ENCODE measurements at regions not wholly inside any gene's neighbourhood (a gene's known extent, or its start where the extent isn't known, plus 50 kb on each side); places are given as distances from the start of the nearest gene placed in this dataset.
A peak's percentile ranks its signal among the peaks of the same experiment; 100 is the strongest.

DNA sequence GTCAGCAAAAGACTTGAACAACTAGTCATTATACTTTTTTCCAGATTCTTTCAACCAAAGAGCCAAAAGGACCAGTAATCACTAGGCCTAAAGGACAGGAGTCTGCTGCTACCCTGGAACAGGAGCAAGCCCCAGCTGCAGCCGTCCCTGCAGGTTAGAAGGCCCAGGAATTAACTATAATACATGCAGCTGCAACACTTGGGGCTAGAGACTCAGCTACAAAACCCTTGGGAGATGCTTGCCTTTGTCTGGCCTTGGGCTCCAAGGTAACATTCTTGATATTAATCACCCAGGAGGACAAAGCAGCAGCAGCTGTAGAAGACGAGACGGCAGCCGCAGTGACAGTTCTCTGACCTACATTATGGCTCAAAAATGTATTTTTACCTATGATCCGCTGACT is 841.2 kb upstream of the ADGRL4 start:
- DNase-seq (no peak), ATAC-seq (peak in 1 of 2 donors; percentile 76)
- intact Hi-C loops (cut with DNase I) = no loop called here

DNA sequence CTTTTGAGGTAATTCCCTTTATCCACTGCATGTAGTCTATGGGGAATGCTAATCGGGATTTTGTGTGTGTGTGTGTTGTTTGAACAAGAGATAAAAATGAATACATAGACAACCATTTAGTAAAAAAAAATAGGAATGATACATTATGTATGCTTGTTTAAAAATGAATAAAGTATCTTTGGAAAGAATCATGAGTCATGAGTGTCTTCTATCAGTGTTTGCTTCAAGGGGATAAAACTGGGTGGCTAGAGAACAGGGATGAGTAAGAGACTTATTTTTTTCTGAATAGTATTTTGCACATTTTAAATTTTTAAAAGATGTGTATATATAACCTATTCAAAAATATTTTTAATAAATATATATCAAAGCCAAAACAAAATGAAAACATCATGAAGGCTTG is 839.4 kb upstream of the ADGRL4 start:
- ATAC-seq (no peak), DNase-seq (no peak)
- intact Hi-C loops (cut with DNase I) = no loop called here

DNA sequence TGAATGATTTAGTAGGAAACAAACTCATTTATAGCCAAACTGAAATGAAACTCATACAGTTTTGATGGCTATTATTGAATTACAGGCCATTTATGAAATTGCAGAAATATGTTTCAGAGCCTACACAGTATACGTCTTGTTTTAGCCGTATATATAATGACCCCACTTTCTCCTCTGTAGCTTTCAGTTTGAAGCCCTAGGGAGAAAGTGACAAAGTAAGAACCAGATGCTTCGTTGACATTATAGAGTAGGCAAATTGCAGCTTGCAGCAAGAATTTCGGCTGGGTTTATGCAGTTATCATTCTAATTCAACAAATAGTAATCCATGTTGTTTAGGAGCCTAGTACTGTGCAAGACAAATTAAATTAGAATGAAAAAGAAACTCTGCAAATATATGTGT is 836.3 kb upstream of the ADGRL4 start:
- ATAC-seq = no peak
- DNase-seq = no peak
- intact Hi-C loops (cut with DNase I) = no loop called here

DNA sequence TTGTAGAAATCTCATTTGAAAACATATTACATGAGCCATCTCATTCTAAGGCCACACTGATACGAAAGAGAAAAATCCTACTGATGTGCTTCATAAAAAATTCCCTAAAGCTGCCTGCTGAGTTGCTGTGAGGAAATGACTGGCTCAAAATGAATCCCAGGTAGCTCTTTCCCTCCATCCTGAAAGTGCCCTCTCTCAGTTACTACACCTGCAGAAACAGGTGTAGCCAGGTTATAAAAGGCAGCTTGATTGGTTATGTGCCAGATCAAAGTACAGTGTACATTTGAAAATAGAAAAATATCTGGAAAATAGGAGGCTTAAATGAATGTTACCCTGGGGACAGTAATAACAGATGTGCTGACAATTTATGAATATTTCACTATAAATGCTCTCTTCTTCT is 833.4 kb upstream of the ADGRL4 start:
- ATAC-seq (no peak), DNase-seq (no peak)
- intact Hi-C loops (cut with DNase I) = no loop called here

DNA sequence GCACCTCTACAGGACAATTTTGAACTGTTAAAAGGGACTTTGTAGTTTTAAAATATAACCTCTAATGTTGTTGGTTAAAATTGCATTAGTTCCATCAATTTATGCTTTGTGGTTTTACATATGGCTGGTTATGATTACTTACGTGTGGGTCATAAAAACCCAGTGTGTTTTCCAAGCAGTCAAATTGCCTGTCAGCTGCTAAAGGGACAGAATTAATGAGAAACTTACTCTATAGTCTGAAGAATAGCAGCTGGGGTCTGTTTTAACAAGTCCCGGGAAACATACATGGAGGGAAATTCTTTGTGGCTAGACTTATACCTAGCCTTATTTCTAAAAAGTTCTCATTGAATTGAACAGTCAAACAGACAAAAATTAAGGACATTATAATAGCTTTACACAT is 820.9 kb upstream of the ADGRL4 start:
- intact Hi-C loops (cut with DNase I) = no loop called here
- no peak for ATAC-seq

DNA sequence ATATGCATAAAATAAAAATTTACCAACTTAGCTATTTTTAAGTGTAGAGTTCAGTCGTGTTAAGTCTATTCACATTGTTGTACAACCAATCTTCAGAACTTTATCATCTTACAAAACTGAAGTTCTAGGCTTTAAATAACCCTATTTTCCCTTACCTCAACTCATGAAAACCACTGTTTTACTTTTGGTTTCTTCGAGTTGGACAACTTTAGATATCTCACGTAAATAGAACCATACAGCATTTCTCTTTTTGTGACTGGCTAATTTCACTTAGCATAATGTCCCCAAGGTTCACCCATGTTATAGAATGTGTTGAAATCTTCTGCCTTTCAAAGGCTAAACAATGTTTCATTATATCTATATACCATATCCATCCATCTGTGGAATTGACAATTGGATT is 819.0 kb upstream of the ADGRL4 start:
- DNase-seq (no peak), ATAC-seq (no peak)
- intact Hi-C loops (cut with DNase I) = no loop called here

More for the DNA sequence above, 820.9 kb upstream of the ADGRL4 start:
- no peak for DNase-seq

DNA sequence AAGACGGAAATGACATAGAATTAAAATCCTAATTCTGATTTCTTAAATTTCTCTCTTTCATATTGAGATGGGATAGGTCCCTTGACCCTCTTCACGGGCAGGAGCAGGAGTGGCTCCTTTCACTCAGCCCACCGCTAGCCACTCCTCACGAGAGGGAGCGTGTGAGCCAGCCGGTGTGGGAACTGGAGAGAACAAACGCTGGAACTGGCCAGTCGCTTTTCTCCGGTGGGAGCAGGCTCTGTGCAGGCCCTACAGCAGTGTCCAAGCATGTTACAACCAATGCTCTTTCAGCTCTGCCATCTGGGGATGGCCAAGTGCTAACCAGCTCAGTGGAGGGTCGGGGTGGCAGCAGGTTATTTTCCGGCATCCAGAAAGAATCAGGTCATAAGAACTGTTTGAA is 815.5 kb upstream of the ADGRL4 start:
- ATAC-seq (no peak), DNase-seq (no peak)
- intact Hi-C loops (cut with DNase I) = no loop called here

DNA sequence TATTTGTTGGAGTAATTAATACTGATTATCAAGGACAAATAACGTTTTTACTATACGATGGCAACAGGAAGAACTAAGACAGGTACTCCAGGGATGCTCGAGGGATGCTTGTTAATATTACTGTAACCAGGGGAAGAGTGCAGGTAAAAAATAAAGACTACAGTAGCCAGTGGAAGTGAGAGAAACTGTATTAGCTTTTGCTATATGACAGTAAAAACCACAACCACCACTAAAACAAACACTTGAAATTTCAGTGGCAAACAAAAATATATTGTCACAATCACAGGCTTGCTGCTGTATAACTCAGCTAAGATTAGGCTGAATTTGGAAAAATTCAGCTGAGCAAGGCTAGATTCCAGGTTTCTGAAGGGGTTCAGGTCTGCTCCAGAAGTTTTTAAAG is 812.6 kb upstream of the ADGRL4 start:
- no peak for ATAC-seq
- DNase-seq = no peak
- intact Hi-C loops (cut with DNase I) = no loop called here

DNA sequence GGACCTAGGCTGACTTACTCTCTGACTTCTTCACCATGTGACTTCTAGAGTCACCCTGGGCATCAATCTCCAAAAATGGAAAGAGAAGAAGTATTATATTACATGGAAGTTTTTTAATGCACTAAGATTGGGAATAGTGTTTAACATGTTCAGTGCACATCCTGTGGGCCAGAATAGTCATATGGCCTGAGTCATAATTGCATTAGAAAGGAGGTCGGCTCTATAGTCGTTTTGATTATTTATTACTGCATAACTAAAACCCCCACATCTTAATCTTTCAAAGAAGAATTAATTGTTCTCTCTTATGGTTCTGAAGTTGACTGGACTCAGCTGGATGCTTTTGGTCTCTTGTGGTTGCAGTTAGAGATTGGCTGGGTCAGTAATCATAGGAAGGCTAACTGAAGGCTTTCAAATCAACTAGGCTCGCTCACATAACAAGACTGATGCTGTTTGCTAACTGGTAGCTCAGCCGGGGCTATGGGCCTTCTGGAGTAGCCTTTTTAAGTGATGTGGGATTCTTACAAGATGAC is 810.6 kb upstream of the ADGRL4 start:
- no peak for ATAC-seq
- no peak for DNase-seq
- intact Hi-C loops (cut with DNase I) = no loop called here

DNA sequence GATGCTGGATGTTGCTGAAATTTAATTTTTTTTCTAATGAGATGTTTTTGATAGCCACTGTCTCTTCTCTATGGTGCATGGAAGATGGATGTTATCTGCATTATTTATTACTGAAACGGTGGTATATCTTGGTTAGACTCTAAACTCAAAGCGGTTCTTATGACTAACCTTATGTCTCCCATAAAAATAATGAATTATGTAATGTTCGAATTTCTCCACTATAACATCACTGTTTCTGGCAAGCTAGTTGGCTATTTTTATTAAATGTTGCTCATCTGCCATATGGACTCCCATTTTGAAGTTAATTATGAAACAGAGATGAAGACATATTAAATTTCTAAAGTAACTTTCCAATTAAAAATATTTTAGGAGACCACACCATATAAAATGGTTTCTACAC is 808.6 kb upstream of the ADGRL4 start:
- intact Hi-C loops (cut with DNase I) = no loop called here
- no peak for ATAC-seq
- no peak for DNase-seq

DNA sequence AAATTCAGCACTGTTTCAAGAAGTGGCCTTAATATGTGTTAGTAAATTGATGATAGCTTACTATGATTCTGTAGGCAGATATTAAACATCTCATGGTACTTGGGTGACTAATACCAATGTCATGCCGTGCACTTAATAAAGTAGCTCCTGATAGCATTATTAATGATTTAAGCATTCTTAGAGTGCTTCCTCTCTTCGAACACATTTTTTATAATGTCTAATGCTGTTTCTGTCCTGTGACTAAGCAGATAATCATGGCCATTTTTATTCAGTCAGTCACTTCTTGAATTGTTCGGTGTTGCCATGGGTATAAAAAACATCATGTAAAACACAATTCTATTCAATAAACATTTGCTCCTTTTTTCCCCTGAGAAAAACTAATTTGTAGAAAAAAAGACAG is 804.6 kb upstream of the ADGRL4 start:
- ATAC-seq (no peak), DNase-seq (no peak)
- intact Hi-C loops (cut with DNase I) = no loop called here

DNA sequence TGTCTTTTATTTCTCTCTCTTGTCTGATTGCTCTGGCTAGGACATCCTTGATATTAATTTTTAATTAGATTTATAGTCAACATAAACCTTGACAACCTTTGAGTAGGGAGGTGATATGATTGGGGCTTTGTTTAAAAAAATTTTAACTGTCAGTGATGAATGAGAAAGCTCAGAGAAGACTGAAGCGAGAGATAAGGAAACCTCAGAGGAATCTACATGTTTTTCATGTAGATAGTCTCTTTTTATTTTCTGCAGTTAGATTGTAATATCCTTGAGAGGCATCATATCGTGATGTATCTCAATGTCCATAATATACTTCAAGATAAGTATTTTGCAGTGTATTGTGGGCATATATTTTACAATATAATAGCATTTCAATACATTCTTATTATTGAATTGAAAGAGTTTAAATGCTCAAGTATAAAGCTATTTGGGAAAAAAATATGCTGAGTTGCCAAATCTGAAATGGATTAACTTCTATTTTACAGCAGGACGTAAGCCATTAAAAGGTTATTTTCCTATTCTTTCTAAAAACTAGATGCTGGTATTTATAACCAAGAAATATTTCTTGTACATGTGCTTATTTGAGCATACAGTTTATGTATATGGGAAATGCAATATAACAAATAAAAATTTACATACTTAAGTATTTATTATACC is 802.4 kb upstream of the ADGRL4 start:
- intact Hi-C loops (cut with DNase I) = no loop called here
- ATAC-seq = no peak
- DNase-seq = no peak

DNA sequence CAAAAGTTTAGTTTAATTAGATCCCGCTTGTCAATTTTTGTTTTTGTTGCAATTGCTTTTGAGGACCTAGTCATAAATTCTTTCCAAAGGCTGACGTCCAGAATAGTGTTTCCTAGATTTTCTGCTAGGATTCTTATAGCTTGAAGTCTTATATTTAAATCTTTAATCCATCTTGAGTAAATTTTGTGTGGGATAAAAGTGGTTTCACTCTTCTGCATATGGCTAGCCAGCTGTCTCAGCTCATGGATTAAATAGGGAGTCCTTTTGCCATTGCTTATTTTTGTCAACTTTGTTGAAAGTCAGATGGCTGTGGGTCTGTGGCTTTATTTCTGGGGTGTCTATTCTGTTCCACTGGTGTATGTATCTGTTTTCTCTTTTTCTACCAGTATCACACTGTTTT is 801.3 kb upstream of the ADGRL4 start:
- DNase-seq (no peak), ATAC-seq (no peak)
- intact Hi-C loops (cut with DNase I) = no loop called here

DNA sequence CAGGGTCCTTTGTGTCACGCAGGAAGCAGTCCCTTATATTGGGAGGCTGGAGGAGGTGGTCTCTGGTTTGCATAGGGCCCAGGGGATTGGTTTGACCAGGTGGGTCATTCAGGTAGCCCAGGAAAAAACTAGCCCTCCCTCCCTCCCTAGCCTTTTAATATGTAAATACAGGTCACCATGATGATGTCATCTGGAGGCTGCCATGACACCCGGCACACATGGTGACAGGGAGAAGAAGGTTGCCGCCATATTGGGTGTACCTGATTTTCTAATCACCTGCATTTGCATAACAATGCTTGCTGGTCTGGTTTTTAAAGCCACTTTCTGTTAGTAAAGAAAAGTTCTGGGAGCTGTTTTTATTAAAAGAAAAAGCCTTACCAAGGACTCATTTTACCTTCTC is 791.0 kb upstream of the ADGRL4 start:
- no peak for ATAC-seq
- intact Hi-C loops (cut with DNase I) = no loop called here
- no peak for DNase-seq

DNA sequence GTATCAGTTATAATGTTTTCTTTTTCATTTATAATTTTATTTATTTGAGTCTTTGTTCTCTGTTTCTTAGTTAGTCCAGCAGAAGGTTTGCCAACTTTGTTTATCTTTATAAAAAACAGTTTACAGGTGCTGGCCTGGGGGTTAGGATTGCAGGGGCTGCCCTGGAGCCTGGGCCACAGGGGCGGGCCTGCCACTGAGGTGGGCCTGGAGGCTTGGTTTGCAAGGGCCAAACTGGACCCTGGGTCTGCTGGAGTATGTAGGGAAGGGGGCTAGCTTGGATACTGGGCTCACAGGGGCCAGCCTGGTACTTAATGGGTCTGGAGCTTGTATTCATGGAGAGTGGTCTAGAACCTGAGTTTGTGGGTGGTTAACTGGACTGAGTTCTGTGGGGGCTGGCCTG is 789.9 kb upstream of the ADGRL4 start:
- ATAC-seq (no peak), DNase-seq (no peak)
- intact Hi-C loops (cut with DNase I) = no loop called here

DNA sequence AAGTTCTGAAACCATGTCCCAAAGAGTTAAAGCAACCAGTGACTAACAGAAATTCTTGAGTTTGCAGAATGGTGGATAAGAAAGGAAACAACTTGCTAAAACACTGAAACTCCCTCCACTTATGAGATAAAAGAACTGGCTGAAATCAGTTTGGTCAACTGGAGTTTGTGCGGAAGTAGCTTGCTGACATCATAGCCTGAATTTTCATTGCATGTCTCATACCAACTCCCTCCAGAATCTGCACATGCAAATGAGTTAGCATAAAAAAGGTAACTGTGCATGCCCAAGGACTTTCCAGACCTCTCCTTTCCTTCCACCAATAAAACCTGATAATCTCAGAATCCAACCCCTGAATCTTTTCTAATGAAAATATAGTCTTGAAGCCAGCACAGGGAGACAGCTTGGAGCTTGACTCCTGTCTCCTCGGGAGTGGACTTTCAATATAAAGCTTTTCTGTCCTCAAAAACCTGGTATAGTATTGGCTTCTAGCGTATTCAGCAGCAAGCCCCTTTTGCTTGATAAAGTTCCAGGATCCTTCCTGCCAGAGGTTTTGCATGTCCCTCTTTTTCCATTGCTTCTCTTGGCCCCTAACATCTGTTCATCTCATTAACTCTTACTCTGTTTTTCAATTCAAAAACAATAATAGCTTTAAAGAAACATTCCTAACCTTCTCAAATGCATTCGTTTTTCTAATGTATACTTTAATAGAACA is 785.8 kb upstream of the ADGRL4 start:
- intact Hi-C loops (cut with DNase I) = no loop called here
- ATAC-seq = peak; percentile 77 to 95

DNA sequence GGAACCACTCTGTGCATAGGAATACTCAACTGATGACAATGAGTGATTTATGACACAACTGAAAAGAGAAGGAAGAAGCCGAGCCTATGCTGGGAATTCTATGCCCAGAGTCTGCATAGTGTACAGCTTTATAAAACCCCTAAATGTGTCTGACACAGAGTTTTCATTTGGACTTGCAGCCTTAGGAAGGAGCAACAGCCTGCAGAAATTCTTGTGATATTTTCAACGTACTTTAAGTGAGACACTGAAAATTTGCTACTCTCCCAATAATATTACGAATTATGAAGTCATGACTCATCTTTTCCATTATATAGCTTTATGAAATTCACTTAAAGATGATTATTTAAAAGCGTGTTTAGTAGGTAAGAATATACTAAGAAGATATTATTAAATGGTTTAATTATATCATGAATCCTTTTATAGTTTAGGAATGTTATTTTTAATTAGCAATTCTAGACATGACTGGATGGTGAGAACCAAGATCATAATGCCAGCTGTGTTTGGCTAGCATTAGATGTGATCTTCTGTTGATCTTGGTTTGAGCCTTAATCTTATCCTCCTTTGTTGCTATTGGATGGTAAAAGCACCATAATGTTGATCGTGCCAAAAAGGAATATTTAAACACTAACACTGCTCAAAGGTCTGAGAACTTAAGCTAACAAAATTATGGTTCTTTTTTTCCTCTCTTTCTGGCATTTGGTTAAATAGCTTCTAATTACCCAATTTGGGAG is 785.1 kb upstream of the ADGRL4 start:
- intact Hi-C loops (cut with DNase I) = no loop called here
- no peak for DNase-seq
- peak; percentile 44 to 56 for ATAC-seq

More for the DNA sequence above, 785.8 kb upstream of the ADGRL4 start:
- no peak for DNase-seq

DNA sequence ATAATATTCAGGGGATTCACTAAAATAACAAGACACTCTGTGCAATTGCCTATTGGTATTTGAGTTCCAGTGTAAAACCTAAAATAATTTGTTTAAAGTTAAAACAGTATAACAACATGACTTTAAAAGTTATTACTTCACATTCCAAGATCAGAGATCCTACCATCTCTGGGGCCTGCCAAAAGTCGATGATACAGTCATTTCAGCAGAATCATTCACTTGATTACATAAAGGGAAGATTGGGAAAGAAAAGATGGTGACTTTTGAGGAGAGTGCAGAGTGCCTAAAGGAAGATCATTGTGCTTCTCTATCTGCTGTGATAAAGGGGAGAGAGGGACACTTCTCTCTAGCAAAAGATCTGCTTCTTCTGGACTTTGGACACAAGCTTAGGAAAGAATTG is 784.4 kb upstream of the ADGRL4 start:
- ATAC-seq (peak in 1 of 2 donors; percentile 68), DNase-seq (no peak)
- intact Hi-C loops (cut with DNase I) = no loop called here

DNA sequence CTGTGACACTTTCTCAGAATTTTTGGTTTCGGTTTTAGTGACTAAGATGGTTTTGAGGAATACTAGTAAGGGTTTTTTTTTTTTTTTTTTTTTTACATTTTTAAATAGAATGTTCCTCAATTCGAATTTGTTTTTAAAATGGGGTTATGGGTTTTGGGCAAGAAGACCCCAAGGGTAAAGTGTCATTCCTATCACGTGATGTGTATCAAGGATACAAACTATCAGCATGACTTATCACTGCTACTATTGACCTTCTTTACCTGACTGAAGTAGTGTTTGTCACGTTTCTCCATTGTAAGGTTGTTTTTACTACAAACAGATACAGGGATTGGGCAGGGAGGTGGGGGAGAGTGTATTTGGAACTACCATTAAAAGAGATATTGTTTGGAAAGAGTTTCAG is 781.1 kb upstream of the ADGRL4 start:
- no peak for DNase-seq
- intact Hi-C loops (cut with DNase I) = no loop called here
- no peak for ATAC-seq

DNA sequence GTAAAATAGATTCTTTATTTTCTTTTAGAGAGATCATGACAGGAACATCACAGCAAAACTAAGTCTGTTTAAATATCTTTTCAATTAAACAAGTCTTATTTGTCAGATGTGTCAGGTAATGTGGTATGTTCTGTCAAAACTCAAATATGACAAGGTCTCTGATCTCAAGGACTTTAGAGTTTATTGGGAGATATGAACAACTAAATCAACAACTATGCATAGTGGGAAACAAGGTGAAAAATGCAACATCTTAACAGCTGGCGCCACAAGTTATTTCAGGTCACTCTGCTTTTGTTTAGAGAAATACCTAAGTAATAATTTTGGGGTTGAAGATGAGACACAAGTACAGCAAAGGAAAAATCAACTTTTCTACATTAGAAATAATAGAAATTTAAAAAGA is 779.4 kb upstream of the ADGRL4 start:
- DNase-seq (no peak), ATAC-seq (no peak)
- intact Hi-C loops (cut with DNase I) = no loop called here

Measured in left cardiac atrium (tissue), 4 donors.